ENCODE measurements at regions not wholly inside any gene's neighbourhood (a gene's known extent, or its start where the extent isn't known, plus 50 kb on each side); places are given as distances from the start of the nearest gene placed in this dataset.

DNA sequence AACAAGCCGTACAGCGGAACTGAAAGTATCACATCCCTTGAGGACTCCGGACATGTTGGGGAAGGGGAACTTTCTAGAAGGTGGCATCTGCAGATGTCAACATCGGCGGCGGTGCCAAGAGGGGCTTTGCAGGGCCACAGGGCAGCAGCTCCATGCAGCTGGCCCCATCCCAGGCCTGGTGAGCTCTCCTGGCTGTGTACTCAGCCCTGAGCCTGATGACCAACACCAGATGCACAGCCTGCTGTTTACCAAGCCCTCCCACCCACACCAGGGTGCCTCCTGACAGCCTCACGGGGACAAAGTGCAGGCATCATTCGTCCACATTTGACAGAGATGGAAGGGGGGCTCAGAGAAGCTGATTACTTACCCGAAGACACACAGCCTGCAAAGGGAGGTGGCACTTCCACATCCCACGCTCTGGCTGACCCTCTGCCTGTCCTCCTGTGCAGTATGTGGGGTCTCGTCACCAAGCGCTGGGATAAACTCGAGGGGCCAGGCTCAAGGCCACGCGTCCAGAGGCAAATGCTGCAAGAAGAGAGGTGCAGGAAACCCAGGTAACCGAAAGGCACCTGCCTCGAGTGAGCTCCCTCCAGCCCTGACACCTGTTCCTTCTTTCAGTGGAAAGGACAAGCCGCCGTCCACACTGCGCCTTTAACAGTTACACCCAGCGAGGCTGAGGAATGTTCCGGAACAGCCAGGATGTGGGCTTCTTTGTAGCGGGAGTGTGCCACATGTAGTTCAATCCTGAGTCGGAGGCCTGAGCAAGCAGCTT is 69.0 kb upstream of the ASAP2 start (continued):
- TF ChIP-seq, protein P1, sequence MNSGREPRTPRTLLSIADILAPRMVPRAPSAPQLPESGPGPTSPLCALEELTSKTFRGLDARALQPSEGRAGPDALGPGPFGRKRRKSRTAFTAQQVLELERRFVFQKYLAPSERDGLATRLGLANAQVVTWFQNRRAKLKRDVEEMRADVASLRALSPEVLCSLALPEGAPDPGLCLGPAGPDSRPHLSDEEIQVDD (CRISPR knock-in tag; IDR thresholded peaks at IDR 0.05; ENCODE audit: borderline replicate concordance): 0 out of 2 replicates have a peak, but pooled peaks have one; percentile 33
- TF ChIP-seq AHR (CRISPR knock-in tag; IDR thresholded peaks at IDR 0.05): no peak
- peak; percentile 68; the same call in 1 of the 2 replicates for TF ChIP-seq RCOR2 (CRISPR knock-in tag; IDR thresholded peaks at IDR 0.05)
- TF ChIP-seq ZBTB4 (CRISPR knock-in tag; IDR thresholded peaks at IDR 0.05; ENCODE audit: borderline replicate concordance): 0 out of 2 replicates have a peak, but pooled peaks have one; percentile 21
- TF ChIP-seq DPF2 (CRISPR knock-in tag; IDR thresholded peaks at IDR 0.05; ENCODE audit: borderline replicate concordance, low read depth): peak; percentile 49; the same call in 1 of the 2 replicates
- 0 out of 2 replicates have a peak, but pooled peaks have one; percentile 16 for TF ChIP-seq YEATS2 (CRISPR knock-in tag; IDR thresholded peaks at IDR 0.05; ENCODE audit: borderline replicate concordance)
- peak; percentile 65; the same call in 1 of the 2 replicates for TF ChIP-seq BORCS8-MEF2B (CRISPR knock-in tag; IDR thresholded peaks at IDR 0.05)
- TF ChIP-seq SPEN (CRISPR knock-in tag; IDR thresholded peaks at IDR 0.05; ENCODE audit: low read depth): 0 out of 2 replicates have a peak, but pooled peaks have one; percentile 32
- TF ChIP-seq ZNF605 (CRISPR knock-in tag; IDR thresholded peaks at IDR 0.05): peak; percentile 55; the same call in 1 of the 2 replicates
- no peak for TF ChIP-seq FOXP1 (IDR thresholded peaks at IDR 0.05)
- peak; percentile 84 for TF ChIP-seq FOXP1 (CRISPR knock-in tag; IDR thresholded peaks at IDR 0.05)
- TF ChIP-seq HDAC2 (CRISPR knock-in tag; IDR thresholded peaks at IDR 0.05): peak; percentile 63
- 0 out of 2 replicates have a peak, but pooled peaks have one; percentile 21 for TF ChIP-seq BCL3 (CRISPR knock-in tag; IDR thresholded peaks at IDR 0.05)
- TF ChIP-seq MAX (IDR thresholded peaks at IDR 0.05): peak; percentile 31; the same call in 1 of the 2 replicates
- peak; percentile 27 for TF ChIP-seq SRSF1 (optimal IDR thresholded peaks at IDR 0.05; ENCODE audit: low read depth, low read length)
- TF ChIP-seq, protein P2, sequence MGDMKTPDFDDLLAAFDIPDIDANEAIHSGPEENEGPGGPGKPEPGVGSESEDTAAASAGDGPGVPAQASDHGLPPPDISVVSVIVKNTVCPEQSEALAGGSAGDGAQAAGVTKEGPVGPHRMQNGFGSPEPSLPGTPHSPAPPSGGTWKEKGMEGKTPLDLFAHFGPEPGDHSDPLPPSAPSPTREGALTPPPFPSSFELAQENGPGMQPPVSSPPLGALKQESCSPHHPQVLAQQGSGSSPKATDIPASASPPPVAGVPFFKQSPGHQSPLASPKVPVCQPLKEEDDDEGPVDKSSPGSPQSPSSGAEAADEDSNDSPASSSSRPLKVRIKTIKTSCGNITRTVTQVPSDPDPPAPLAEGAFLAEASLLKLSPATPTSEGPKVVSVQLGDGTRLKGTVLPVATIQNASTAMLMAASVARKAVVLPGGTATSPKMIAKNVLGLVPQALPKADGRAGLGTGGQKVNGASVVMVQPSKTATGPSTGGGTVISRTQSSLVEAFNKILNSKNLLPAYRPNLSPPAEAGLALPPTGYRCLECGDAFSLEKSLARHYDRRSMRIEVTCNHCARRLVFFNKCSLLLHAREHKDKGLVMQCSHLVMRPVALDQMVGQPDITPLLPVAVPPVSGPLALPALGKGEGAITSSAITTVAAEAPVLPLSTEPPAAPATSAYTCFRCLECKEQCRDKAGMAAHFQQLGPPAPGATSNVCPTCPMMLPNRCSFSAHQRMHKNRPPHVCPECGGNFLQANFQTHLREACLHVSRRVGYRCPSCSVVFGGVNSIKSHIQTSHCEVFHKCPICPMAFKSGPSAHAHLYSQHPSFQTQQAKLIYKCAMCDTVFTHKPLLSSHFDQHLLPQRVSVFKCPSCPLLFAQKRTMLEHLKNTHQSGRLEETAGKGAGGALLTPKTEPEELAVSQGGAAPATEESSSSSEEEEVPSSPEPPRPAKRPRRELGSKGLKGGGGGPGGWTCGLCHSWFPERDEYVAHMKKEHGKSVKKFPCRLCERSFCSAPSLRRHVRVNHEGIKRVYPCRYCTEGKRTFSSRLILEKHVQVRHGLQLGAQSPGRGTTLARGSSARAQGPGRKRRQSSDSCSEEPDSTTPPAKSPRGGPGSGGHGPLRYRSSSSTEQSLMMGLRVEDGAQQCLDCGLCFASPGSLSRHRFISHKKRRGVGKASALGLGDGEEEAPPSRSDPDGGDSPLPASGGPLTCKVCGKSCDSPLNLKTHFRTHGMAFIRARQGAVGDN (CRISPR knock-in tag; IDR thresholded peaks at IDR 0.05): peak; percentile 62
- TF ChIP-seq, protein P3, sequence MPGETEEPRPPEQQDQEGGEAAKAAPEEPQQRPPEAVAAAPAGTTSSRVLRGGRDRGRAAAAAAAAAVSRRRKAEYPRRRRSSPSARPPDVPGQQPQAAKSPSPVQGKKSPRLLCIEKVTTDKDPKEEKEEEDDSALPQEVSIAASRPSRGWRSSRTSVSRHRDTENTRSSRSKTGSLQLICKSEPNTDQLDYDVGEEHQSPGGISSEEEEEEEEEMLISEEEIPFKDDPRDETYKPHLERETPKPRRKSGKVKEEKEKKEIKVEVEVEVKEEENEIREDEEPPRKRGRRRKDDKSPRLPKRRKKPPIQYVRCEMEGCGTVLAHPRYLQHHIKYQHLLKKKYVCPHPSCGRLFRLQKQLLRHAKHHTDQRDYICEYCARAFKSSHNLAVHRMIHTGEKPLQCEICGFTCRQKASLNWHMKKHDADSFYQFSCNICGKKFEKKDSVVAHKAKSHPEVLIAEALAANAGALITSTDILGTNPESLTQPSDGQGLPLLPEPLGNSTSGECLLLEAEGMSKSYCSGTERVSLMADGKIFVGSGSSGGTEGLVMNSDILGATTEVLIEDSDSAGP (CRISPR knock-in tag; IDR thresholded peaks at IDR 0.05; ENCODE audit: borderline replicate concordance): peak; percentile 60
- TF ChIP-seq ZNF430 (CRISPR knock-in tag; IDR thresholded peaks at IDR 0.05): peak; percentile 64; the same call in 1 of the 2 replicates

All from HepG2 (cell line).